Fibroblast of pulmonary artery (primary cell): ENCODE measurements at regions not wholly inside any gene's neighbourhood (a gene's known extent, or its start where the extent isn't known, plus 50 kb on each side); places are given as distances from the start of the nearest gene placed in this dataset.

Experiments
- DNase-seq: peaks from one replicate; pipeline ENCODE4 v3.0.0-alpha.2; 2010; ENCODE audit warnings: low read depth
- H3K4me3 ChIP-seq: replicated peaks from 2 replicates; pipeline ENCODE4 v1.5.1; 2011; ENCODE audit warnings: low read depth, mild to moderate bottlenecking, control low read depth, low read length, moderate library complexity
- TF ChIP-seq, protein P1 (sequence below): IDR thresholded peaks from 2 replicates; pipeline ENCODE4 v1.5.1; 2011; ENCODE audit warnings: mild to moderate bottlenecking, control low read depth, low read length, inconsistent platforms; ENCODE audit errors: missing control alignments

DNA sequence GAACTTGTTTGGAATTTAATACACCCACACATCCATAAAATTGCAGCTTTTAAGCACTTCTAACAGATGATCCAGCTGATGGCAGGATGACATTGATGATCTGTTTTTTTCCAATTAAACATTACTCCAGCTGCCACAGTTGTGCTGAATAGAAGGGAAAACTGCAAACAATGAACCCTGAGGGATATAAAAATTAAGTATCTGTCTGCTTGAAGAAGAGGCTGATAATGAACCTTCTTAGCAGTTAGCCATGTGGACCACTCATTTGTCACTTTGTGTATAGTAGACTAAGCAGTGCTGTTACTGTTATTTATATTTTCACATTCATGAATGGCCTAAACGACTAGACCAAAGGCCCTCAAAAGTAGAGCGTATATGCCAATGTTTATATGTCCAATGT lies 1201.0 kb upstream of the LRRTM1 start:
- H3K4me3 ChIP-seq: no peak overlapping the region
- DNase-seq: no peak
- TF ChIP-seq, protein P1, sequence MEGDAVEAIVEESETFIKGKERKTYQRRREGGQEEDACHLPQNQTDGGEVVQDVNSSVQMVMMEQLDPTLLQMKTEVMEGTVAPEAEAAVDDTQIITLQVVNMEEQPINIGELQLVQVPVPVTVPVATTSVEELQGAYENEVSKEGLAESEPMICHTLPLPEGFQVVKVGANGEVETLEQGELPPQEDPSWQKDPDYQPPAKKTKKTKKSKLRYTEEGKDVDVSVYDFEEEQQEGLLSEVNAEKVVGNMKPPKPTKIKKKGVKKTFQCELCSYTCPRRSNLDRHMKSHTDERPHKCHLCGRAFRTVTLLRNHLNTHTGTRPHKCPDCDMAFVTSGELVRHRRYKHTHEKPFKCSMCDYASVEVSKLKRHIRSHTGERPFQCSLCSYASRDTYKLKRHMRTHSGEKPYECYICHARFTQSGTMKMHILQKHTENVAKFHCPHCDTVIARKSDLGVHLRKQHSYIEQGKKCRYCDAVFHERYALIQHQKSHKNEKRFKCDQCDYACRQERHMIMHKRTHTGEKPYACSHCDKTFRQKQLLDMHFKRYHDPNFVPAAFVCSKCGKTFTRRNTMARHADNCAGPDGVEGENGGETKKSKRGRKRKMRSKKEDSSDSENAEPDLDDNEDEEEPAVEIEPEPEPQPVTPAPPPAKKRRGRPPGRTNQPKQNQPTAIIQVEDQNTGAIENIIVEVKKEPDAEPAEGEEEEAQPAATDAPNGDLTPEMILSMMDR: no peak

DNA sequence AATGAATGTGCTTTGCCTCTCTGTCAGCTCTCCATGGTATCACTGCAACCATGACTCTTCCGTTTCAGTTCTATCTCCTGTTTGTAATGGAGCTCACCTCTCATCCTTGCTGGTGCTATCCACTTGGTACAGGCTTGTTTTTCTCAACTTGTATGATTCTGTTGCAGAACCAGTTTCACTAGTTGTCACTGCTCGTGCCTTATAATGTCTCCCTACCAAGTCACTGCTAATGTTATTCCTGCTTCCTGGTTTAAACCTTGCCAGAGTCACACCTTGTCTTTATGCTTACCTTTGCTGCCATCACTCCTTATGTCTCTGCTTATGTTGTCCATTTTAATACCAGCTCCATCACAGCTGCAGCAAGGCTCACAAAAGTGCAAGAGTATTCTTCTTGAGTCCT lies 1191.0 kb upstream of the LRRTM1 start:
- no peak overlapping the region for H3K4me3 ChIP-seq
- TF ChIP-seq, protein P1: no peak
- no peak for DNase-seq

DNA sequence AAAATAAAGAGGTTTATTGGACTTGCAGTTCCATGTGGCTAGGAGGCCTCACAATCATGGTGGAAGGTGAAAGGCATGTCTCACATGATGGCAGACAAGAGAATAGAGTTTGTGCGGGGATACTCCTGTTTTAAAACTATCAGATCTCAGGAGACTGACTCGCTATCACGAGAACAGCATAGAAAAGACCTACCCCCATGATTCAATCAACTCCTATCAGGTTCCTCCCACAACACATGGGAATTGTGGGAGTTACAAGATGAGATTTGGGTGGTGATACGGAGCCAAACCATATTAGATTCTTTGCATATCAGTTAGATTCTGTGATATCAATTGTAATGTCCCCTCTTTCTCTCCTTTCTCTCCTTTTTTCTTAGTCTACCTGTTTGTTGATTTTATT lies 1178.7 kb upstream of the LRRTM1 start:
- no peak for DNase-seq
- TF ChIP-seq, protein P1: no peak
- no peak overlapping the region for H3K4me3 ChIP-seq

DNA sequence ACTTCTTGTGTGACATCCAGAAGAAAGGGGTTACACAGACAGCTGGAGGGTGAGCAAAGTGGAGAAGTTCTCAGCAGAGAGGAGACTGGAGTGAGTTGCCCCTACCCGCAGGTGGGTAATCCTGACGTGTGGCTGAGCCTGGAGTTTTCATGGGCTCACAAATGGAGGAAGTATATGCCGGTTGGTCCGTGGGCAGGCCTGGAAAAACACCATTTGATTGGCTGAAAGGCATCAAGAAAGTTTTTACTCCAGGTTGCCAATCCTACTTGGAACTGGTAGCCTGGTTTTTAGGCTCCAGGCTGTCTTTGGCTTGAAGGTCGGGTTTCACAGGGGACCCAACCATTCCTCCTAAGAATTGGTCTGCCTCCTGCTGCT lies 1177.4 kb upstream of the LRRTM1 start:
- no peak overlapping the region for H3K4me3 ChIP-seq
- TF ChIP-seq, protein P1: no peak
- DNase-seq: no peak

DNA sequence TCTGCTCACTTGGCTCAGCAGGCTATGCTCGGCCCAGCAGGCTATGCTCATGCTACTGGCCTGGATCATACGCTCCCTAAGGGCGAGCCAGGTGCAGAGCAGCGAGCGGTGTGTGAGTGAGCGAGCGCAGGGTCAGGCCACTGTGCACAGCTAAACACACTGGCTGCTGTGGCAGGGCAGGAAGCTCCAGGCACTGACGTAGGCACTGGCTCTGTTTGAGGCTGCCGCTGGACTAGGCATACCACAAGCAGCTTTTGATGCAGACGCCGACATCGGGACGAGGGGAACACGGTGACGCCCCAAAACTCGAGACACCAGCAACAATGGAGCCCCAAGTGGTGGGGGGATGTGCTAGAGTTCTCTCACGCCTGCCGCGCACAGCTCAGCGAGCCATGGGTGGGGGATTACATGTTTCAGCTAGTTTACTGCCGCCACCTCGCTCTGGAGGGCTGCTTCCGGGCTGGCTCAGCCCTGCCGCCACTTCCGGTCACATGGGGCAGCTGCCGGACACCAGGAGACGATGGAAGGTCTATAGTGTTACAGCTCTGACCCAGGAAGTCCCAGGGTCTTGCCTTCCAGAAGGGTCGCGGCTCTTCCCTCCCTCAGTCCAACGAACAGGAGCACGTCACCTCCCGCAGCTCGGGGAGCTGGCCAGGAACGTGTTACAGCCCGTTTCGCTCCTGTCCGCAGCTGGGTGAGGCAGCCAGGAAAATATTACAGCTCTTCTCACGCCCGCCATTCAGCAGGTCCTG lies 1176.9 kb upstream of the LRRTM1 start:
- DNase-seq: no peak
- H3K4me3 ChIP-seq: no peak overlapping the region

DNA sequence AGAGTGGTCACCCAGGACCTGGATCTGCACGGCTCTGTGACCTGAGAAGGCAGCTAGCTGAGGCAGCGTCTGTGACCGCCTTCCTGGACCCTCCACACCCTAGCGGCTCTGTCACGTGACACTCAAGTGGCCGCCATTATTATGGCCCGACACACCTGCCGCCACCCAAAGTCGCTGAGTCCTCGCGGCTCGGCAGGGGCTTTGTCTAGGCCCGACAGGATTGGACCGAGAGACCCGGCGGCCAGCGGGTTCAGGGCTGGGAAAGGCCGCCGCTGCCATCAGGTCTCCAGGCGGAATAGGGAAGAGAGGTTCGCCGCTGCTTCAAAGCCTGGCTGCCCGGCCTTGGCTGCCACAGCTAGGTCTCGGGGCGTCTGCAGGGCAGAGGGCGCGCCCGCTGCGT lies 1162.5 kb upstream of the LRRTM1 start:
- H3K4me3 ChIP-seq: no peak overlapping the region
- no peak for DNase-seq
- TF ChIP-seq, protein P1: no peak

More for the DNA sequence above, 1176.9 kb upstream of the LRRTM1 start:
- TF ChIP-seq, protein P1: no peak

DNA sequence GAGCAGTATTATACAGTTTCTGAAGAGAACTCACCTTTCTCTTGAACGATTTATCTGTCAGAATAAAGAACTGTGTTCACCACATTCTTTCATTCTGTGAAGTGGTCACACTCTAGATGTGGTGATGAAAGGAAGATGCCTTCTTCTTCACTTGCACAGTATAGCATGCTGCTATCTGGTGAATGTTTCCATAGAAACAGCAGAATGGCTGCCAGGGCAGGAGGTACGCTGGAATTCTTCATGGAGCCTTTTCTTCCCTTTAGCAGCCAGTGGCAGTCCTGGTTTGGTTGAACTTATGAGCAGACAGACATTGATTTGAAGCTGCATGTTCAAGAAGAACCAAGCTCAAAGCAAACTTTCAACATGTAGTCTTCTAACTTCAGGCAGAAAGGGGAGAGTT lies 1157.9 kb upstream of the LRRTM1 start:
- TF ChIP-seq, protein P1: no peak
- H3K4me3 ChIP-seq: no peak overlapping the region
- DNase-seq: no peak
